ENCODE measurements at regions not wholly inside any gene's neighbourhood (a gene's known extent, or its start where the extent isn't known, plus 50 kb on each side); places are given as distances from the start of the nearest gene placed in this dataset.

DNA sequence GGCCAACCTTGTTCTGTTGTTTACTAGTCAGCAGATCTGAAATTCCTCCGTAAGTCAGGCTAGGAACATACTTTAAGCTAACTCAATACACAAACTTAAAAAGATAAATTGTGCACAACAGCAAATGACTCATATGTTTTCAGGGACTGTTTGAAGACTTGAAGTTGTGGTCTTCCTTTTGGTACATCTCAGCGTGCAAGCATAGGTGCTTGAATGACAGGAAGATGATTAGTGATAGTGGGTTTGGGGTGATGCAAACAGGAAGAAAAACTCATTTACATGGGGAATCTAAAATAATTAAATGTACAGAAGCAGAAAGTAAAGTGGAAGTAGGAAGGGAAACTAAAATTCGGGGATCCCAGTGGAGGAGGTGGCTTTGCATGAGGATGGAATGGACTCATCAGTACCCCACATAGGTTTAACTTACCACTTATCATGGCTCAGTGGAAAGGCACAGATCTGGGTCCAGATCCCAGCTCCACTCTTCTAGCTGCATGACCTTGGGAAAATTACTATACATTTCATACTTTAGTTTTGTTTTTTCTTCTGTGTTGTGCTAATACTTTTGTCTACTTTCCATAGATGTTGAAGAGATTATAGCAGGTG lies 122.3 kb downstream of the XCL2 start:
- in situ Hi-C loops (cut with HindIII; ENCODE audit: extremely low pct_ligation_motif_present, low pct_unique_long_range_greater_than_20kb): no loop called here
- H3K27ac ChIP-seq (ENCODE audit: extremely low read length, insufficient read depth, low read length): no peak overlapping the region

More for the DNA sequence above, 122.3 kb downstream of the XCL2 start:
- whole genome bisulfite sequencing (ENCODE audit: low lambda C conversion rate): 99% methylated on average over 3 of the region's 3 CpGs
- FAIRE-seq (no peak), DNase-seq (ENCODE audit: low spot score) (no peak), ATAC-seq (no peak)
- H3K4me1 ChIP-seq (ENCODE audit: insufficient read depth, low read length): no peaks in the 10 kb centered on the region
- TF ChIP-seq, protein P1, sequence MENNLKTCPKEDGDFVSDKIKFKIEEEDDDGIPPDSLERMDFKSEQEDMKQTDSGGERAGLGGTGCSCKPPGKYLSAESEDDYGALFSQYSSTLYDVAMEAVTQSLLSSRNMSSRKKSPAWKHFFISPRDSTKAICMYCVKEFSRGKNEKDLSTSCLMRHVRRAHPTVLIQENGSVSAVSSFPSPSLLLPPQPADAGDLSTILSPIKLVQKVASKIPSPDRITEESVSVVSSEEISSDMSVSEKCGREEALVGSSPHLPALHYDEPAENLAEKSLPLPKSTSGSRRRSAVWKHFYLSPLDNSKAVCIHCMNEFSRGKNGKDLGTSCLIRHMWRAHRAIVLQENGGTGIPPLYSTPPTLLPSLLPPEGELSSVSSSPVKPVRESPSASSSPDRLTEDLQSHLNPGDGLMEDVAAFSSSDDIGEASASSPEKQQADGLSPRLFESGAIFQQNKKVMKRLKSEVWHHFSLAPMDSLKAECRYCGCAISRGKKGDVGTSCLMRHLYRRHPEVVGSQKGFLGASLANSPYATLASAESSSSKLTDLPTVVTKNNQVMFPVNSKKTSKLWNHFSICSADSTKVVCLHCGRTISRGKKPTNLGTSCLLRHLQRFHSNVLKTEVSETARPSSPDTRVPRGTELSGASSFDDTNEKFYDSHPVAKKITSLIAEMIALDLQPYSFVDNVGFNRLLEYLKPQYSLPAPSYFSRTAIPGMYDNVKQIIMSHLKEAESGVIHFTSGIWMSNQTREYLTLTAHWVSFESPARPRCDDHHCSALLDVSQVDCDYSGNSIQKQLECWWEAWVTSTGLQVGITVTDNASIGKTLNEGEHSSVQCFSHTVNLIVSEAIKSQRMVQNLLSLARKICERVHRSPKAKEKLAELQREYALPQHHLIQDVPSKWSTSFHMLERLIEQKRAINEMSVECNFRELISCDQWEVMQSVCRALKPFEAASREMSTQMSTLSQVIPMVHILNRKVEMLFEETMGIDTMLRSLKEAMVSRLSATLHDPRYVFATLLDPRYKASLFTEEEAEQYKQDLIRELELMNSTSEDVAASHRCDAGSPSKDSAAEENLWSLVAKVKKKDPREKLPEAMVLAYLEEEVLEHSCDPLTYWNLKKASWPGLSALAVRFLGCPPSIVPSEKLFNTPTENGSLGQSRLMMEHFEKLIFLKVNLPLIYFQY (CRISPR knock-in tag; IDR thresholded peaks at IDR 0.05; ENCODE audit: borderline replicate concordance): no peak
- TF ChIP-seq, protein P2, sequence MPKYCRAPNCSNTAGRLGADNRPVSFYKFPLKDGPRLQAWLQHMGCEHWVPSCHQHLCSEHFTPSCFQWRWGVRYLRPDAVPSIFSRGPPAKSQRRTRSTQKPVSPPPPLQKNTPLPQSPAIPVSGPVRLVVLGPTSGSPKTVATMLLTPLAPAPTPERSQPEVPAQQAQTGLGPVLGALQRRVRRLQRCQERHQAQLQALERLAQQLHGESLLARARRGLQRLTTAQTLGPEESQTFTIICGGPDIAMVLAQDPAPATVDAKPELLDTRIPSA (CRISPR knock-in tag; IDR thresholded peaks at IDR 0.05; ENCODE audit: borderline replicate concordance): no peak
- TF ChIP-seq SMC3 (IDR thresholded peaks at IDR 0.05; ENCODE audit: low read length) (no peak), ATF7-NPFF (CRISPR knock-in tag; IDR thresholded peaks at IDR 0.05; ENCODE audit: low read depth) (no peak), SMAD9 (CRISPR knock-in tag; IDR thresholded peaks at IDR 0.05) (no peak), ZNF329 (CRISPR knock-in tag; IDR thresholded peaks at IDR 0.05; ENCODE audit: low read depth) (no peak), SIX4 (CRISPR knock-in tag; IDR thresholded peaks at IDR 0.05) (no peak), NR2F6 (IDR thresholded peaks at IDR 0.05) (no peak), NR2F6 (CRISPR knock-in tag; IDR thresholded peaks at IDR 0.05) (no peak), SMARCC2 (IDR thresholded peaks at IDR 0.05) (no peak), MAFK (conservative IDR thresholded peaks at IDR 0.05 in 1 of 2, IDR thresholded peaks at IDR 0.05 in 1 of 2; ENCODE audit: low read length in 2 of 2) (no peak), ZBTB8A (CRISPR knock-in tag; IDR thresholded peaks at IDR 0.05; ENCODE audit: borderline replicate concordance, low read depth) (no peak)
- TF ChIP-seq, protein P3, sequence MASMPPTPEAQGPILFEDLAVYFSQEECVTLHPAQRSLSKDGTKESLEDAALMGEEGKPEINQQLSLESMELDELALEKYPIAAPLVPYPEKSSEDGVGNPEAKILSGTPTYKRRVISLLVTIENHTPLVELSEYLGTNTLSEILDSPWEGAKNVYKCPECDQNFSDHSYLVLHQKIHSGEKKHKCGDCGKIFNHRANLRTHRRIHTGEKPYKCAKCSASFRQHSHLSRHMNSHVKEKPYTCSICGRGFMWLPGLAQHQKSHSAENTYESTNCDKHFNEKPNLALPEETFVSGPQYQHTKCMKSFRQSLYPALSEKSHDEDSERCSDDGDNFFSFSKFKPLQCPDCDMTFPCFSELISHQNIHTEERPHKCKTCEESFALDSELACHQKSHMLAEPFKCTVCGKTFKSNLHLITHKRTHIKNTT (CRISPR knock-in tag; IDR thresholded peaks at IDR 0.05): no peak
- TF ChIP-seq, protein P4, sequence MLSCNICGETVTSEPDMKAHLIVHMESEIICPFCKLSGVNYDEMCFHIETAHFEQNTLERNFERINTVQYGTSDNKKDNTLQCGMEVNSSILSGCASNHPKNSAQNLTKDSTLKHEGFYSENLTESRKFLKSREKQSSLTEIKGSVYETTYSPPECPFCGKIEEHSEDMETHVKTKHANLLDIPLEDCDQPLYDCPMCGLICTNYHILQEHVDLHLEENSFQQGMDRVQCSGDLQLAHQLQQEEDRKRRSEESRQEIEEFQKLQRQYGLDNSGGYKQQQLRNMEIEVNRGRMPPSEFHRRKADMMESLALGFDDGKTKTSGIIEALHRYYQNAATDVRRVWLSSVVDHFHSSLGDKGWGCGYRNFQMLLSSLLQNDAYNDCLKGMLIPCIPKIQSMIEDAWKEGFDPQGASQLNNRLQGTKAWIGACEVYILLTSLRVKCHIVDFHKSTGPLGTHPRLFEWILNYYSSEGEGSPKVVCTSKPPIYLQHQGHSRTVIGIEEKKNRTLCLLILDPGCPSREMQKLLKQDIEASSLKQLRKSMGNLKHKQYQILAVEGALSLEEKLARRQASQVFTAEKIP (CRISPR knock-in tag; IDR thresholded peaks at IDR 0.05; ENCODE audit: borderline replicate concordance): no peak
- TF ChIP-seq, protein P5, sequence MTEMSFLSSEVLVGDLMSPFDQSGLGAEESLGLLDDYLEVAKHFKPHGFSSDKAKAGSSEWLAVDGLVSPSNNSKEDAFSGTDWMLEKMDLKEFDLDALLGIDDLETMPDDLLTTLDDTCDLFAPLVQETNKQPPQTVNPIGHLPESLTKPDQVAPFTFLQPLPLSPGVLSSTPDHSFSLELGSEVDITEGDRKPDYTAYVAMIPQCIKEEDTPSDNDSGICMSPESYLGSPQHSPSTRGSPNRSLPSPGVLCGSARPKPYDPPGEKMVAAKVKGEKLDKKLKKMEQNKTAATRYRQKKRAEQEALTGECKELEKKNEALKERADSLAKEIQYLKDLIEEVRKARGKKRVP (CRISPR knock-in tag; IDR thresholded peaks at IDR 0.05): no peak
- H2AFZ ChIP-seq (ENCODE audit: low read length): no peak overlapping the region
- no peak overlapping the region for H3K4me3 ChIP-seq (replicated peaks in 1 of 3; ENCODE audit: insufficient read depth in 1 of 3, low read depth in 2 of 3, low read length in 3 of 3)
- H3K9ac ChIP-seq (ENCODE audit: insufficient read depth, low read depth, low read length): no peak overlapping the region
- no peaks in the 10 kb centered on the region for H3K27me3 ChIP-seq (ENCODE audit: control insufficient read depth in 1 of 2, insufficient read depth in 2 of 2, low read length in 2 of 2)
- intact Hi-C loops (cut with micrococcal nuclease; ENCODE audit: unreplicated experiment): no loop called here
- H3K79me2 ChIP-seq (ENCODE audit: insufficient read depth, low read length): no peaks in the 10 kb centered on the region
- H4K20me1 ChIP-seq (ENCODE audit: insufficient read depth, low read length): no peaks in the 10 kb centered on the region
- POLR2A ChIA-PET: no interaction called here
- H3K36me3 ChIP-seq (replicated peaks in 1 of 2; ENCODE audit: control insufficient read depth in 1 of 2, insufficient read depth in 2 of 2, low read length in 2 of 2): no peaks in the 10 kb centered on the region
- H3K9me3 ChIP-seq (ENCODE audit: low read length): no peaks in the 10 kb centered on the region
- BruUV-seq (replicated peaks): no TSS peak
- CTCF ChIA-PET (ENCODE audit: low intra/inter-chr PET ratio, low total read pairs): no interaction called here
- no peak overlapping the region for H3K4me2 ChIP-seq (ENCODE audit: low read depth, low read length)
